K562 (cell line): ENCODE measurements at regions not wholly inside any gene's neighbourhood (a gene's known extent, or its start where the extent isn't known, plus 50 kb on each side); places are given as distances from the start of the nearest gene placed in this dataset.

Source experiments
- ARID4B ChIP-seq: sonication (generic); formaldehyde crosslinking; IDR thresholded peaks from 2 replicates; pipeline ENCODE4 v1.8.0; 2022; ENCODE audit warnings: mild to moderate bottlenecking, missing genetic modification reagents
- ASH1L ChIP-seq: fragments of 450-650 bp; IDR thresholded peaks from 2 replicates; pipeline ENCODE4 v1.6.1; 2018; ENCODE audit warnings: borderline replicate concordance, mild to moderate bottlenecking, low read depth; ENCODE audit not compliant: partially characterized antibody
- CC2D1A ChIP-seq: fragments of 450-650 bp; IDR thresholded peaks from 2 replicates; pipeline ENCODE4 v1.6.1; 2017; ENCODE audit warnings: mild to moderate bottlenecking
- CREB1 ChIP-seq, 2 experiments: sonication (generic) in 1 of 2; formaldehyde crosslinking in 1 of 2; IDR thresholded peaks; 2 replicates each; pipeline versions ENCODE4 v1.6.1 to v1.8.0; 2012 to 2022; ENCODE audit warnings: inconsistent platforms in 1 of 2, mild to moderate bottlenecking in 1 of 2, missing genetic modification reagents in 1 of 2, moderate library complexity in 1 of 2
- CREBBP ChIP-seq: IDR thresholded peaks from one replicate; pipeline ENCODE4 v1.6.1; 2012; ENCODE audit warnings: low read depth, mild to moderate bottlenecking, control low read depth, inconsistent platforms, low read length
- CREM ChIP-seq: IDR thresholded peaks from 2 replicates; pipeline ENCODE4 v1.6.1; 2014; ENCODE audit warnings: antibody characterized with exemption, low read depth
- DMBX1 ChIP-seq: fragments of 250-450 bp; sonication (Bioruptor Pico); IDR thresholded peaks from 2 replicates; pipeline ENCODE4 v1.8.0; 2022; ENCODE audit warnings: inconsistent platforms, mild to moderate bottlenecking, moderate library complexity, borderline replicate concordance
- ELF1 ChIP-seq: fragments of 200-800 bp; sonication (Bioruptor generic); IDR thresholded peaks from 2 replicates; pipeline ENCODE4 v1.6.1; 2016; ENCODE audit warnings: missing genetic modification characterization, missing compliant biosample characterization
- FUS ChIP-seq: fragments of 200-400 bp; formaldehyde crosslinking; optimal IDR thresholded peaks from 2 replicates; pipeline ENCODE3; 2017; ENCODE audit warnings: low read depth, low read length
- HES1 ChIP-seq: fragments of 450-650 bp; IDR thresholded peaks from 2 replicates; pipeline ENCODE4 v1.6.1; 2016; ENCODE audit warnings: low read depth, mild to moderate bottlenecking, moderate library complexity
- HLTF ChIP-seq: fragments of 450-650 bp; IDR thresholded peaks from 2 replicates; pipeline ENCODE4 v1.6.1; 2016
- KDM1A ChIP-seq, 2 experiments: fragments of 450-650 bp; IDR thresholded peaks; 2 replicates each; pipeline ENCODE4 v1.6.1; 2016; ENCODE audit warnings: mild to moderate bottlenecking in 2 of 2
- NBN ChIP-seq: fragments of 450-650 bp; IDR thresholded peaks from 2 replicates; pipeline ENCODE4 v1.6.1; 2016; ENCODE audit warnings: low read depth, mild to moderate bottlenecking
- PHB ChIP-seq: fragments of 250-450 bp; sonication (Bioruptor Pico); IDR thresholded peaks from 2 replicates; pipeline ENCODE4 v1.5.0; 2021
- ZBTB7A ChIP-seq: IDR thresholded peaks from 2 replicates; pipeline ENCODE4 v1.6.1; 2011; ENCODE audit warnings: low read depth, mild to moderate bottlenecking, low read length, moderate library complexity, borderline replicate concordance; ENCODE audit not compliant: control insufficient read depth
- ZNF384 ChIP-seq: IDR thresholded peaks from 2 replicates; pipeline ENCODE4 v1.6.1; 2012; ENCODE audit warnings: low read depth, low read length, improper control_type of control experiment
- ZNF76 ChIP-seq: fragments of 250-450 bp; sonication (Bioruptor Pico); IDR thresholded peaks from 2 replicates; pipeline ENCODE4 v1.4.0; 2020; ENCODE audit warnings: mild to moderate bottlenecking, moderate library complexity, borderline replicate concordance
- TF ChIP-seq, protein P1 (sequence below): fragments of 450-650 bp; formaldehyde crosslinking; IDR thresholded peaks from 2 replicates; pipeline ENCODE4 v1.4.0; 2020; ENCODE audit warnings: mild to moderate bottlenecking, moderate library complexity
- TF ChIP-seq, protein P2 (sequence below): IDR thresholded peaks from 3 replicates; pipeline ENCODE4 v1.6.1; 2011; ENCODE audit warnings: borderline replicate concordance, mild to moderate bottlenecking; ENCODE audit not compliant: insufficient read length, insufficient read depth
- TF ChIP-seq, protein P3 (sequence below): fragments of 250-450 bp; sonication (Bioruptor Pico); IDR thresholded peaks from 2 replicates; pipeline ENCODE4 v1.8.0; 2021; ENCODE audit warnings: borderline replicate concordance, mild to moderate bottlenecking, moderate library complexity; ENCODE audit not compliant: poor library complexity, severe bottlenecking

DNA sequence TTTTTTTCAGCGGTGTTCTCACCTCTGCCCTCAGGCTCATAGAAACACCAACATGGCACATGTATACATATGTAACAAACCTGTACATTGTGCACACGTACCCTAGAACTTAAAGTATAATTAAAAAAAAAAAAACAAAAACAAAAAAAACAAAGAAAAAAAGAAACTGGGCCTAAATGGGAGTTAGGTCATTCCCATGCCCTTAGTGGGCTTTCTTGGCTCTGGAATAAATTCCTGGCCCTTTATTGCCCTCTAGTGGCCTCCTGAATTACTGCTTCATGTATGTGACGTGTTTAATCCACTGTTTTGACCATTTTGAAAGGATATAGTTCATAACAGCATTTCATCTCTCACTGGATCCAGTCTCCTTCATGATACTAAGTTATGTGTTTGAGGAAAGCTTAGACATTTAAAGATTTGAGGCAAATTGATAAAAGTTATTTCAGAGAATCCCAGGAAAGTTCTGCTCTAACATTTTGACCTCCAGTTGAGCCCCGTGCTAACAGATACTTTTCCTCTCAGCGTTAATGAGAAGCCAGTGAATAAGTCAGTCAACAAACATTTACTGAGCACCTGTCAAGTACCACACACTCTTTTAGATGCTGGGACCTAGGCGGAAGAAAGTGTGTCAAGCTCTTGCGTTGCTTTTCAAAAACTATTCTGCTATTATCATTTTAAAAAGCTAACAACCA lies 54.7 kb upstream of the SYPL1 start (continued):
- TF ChIP-seq PHB (CRISPR knock-in tag) (no peak), ZBTB7A (no peak), DMBX1 (CRISPR knock-in tag) (no peak), CREBBP (no peak), FUS (no peak), ASH1L (peak; percentile 31), ELF1 (tag) (no peak), CREB1 (IDR thresholded peaks at IDR 0.05) (no peak), CREB1 (CRISPR knock-in tag; IDR thresholded peaks at IDR 0.05) (peak; percentile 59; the same call in 1 of the 2 replicates), CC2D1A (peak; percentile 63), HES1 (no peak), CREM (peak; percentile 89), HLTF (peak; percentile 79; the same call in 1 of the 2 replicates), KDM1A (IDR thresholded peaks at IDR 0.05) (no peak), ARID4B (no peak), NBN (no peak), ZNF76 (CRISPR knock-in tag) (no peak), ZNF384 (no peak)
- TF ChIP-seq, protein P1, sequence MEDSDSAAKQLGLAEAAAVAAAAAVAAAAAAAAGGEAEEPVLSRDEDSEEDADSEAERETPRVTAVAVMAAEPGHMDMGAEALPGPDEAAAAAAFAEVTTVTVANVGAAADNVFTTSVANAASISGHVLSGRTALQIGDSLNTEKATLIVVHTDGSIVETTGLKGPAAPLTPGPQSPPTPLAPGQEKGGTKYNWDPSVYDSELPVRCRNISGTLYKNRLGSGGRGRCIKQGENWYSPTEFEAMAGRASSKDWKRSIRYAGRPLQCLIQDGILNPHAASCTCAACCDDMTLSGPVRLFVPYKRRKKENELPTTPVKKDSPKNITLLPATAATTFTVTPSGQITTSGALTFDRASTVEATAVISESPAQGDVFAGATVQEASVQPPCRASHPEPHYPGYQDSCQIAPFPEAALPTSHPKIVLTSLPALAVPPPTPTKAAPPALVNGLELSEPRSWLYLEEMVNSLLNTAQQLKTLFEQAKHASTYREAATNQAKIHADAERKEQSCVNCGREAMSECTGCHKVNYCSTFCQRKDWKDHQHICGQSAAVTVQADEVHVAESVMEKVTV (CRISPR knock-in tag): peak; percentile 55; the same call in 1 of the 2 replicates
- TF ChIP-seq, protein P2, sequence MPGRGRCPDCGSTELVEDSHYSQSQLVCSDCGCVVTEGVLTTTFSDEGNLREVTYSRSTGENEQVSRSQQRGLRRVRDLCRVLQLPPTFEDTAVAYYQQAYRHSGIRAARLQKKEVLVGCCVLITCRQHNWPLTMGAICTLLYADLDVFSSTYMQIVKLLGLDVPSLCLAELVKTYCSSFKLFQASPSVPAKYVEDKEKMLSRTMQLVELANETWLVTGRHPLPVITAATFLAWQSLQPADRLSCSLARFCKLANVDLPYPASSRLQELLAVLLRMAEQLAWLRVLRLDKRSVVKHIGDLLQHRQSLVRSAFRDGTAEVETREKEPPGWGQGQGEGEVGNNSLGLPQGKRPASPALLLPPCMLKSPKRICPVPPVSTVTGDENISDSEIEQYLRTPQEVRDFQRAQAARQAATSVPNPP: no peak
- TF ChIP-seq, protein P3, sequence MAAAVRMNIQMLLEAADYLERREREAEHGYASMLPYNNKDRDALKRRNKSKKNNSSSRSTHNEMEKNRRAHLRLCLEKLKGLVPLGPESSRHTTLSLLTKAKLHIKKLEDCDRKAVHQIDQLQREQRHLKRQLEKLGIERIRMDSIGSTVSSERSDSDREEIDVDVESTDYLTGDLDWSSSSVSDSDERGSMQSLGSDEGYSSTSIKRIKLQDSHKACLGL (CRISPR knock-in tag): no peak
